ENCODE measurements at regions not wholly inside any gene's neighbourhood (a gene's known extent, or its start where the extent isn't known, plus 50 kb on each side); places are given as distances from the start of the nearest gene placed in this dataset.
A peak's percentile ranks its signal among the peaks of the same experiment; 100 is the strongest.

DNA sequence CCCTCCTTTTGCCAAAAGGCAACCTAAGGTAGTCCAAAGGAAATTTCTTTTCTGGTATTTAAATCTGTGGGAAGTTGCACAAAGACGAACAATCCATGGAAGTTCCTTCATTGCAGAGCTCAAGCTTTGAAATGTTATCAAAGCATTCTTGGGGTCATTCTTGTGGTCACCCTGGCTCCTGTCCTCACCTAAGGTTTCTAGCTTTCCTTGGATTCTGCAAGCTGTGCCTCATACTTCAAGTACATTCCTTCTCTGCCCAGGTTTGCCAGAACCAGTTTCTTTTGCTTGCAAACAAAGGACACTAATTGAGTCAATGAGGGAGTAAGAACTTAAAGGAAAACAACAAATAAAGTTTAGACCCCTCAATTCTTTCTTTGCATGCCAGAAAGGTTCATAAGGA, 329.8 kb upstream of the PDZRN3 start:
- DNase-seq (ENCODE audit: low read depth) = no peak

DNA sequence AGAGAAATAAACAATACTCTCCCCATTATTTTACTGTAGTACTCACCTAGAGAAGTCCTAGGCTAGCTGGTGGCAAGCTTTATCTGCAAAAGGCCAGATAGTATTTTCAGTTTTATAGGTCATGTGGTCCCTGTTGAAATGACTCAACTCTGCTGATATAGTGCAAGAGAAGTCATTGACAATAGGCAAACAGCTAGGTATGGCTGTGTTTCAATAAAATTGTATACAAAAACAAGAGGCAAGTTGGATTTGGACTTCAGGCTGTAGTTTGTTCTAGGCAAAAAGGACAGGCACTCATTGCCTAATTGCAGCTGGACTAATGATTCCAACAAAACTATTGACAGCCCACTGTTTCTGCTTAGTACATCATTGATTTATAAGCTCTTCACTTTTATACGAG, 328.0 kb upstream of the PDZRN3 start:
- no peak for DNase-seq (ENCODE audit: low read depth)

DNA sequence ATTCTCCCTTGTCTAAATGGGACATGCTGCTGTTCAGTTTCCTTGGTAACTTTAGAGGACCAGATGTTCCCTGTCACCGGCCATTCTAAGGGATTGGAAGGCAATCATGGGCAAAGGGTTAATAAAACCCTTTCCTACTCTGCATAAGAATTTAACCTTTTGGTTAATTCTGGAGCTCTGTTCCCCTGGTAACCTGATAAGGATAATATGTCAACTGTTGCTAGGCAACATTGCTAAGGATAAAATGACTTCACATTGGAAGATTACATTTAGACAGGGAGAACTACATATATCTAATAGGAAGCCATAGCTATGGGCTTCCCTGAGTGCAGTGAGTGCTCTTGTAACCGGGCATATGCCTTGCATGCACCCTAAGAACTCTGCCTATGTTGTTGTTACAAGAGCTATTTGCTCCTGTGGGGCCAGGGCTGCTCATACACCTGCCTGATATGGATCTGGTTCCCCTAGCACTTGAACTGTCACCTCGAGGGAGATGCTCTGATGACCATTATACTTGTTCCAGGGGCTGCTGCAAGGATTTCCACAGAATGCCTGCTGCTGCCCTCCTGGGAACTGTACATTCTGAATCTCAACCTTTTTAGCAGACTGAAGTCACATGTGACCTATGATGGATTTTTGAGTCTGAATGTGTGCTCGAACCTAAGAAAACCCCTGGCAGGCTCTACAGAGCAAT, 326.3 kb upstream of the PDZRN3 start:
- no peak for DNase-seq (ENCODE audit: low read depth)

DNA sequence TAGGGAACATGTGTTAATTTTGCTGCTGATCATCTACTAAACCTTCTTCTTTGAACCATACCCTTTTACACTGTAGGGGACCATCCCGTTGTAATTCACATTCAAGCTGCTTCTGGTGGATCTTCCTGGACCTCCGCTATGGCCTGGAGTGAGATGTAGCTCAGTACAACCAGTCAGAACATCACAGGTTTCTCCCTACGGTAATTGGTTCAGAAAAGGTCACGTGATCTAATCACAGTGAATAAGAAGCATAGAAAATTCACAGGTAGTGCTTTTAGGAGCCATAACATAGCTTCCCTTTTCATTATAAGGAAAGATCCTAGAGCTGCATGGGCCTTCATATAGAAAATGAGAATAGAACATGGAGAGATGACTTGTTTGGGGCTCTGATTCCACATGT, 320.8 kb upstream of the PDZRN3 start:
- no peak for DNase-seq (ENCODE audit: low read depth)

DNA sequence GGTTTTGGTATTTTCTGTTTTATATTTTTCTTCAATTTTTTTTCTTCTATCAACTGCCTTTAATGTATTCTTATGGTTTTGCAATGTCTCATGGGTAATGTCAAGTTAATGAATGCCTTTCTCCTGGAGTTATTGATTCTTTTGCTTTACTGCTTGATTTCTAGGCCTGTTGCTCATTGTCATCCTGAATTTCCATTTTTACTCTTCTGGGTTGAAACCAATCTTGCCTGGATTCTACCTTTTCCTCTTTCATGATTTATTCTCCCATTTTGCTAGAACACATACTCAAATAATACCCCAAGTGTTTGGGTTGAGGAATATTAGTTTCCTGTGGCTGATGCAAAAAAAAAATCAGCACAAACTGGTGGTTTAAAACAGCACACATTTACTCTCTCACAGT, 315.2 kb upstream of the PDZRN3 start:
- DNase-seq (ENCODE audit: low read depth) = no peak

DNA sequence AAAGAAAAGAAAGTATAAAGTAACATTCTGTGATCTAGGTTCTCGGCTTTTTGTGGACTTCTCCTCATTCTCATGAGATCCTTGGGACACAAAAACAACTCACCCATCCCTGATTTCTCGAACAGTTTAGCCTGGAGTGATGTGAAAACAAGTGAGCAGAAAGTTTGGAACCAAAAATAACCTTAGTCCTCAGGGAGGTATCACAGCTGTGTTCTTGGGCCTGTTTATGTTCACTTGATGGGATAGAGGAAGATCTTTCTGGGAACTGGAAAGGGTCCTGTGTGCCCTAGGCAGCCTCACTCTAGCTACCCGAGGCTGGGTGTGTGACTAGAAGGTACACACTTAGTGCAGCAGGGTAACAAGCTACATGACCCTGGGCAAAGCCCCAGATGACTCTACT, 308.8 kb upstream of the PDZRN3 start:
- no peak for DNase-seq (ENCODE audit: low read depth)

DNA sequence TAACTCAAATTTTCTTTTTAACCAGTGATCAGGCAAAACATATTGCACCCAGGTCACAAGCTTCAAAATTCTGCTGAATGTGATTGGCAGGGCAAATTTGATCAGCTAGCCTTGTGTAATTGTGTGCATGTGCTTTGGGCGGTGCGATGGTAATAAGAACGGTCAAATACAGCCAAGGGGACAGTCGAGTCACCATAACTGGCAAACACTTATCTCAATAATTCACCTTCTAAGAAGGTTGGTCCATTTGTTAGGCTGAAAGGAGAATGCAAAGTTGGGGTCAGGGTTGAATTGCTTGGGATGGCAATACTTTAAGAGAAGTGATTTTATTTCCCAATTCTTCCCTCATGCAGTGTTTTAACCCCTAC, 302.4 kb upstream of the PDZRN3 start:
- no peak for DNase-seq (ENCODE audit: low read depth)

DNA sequence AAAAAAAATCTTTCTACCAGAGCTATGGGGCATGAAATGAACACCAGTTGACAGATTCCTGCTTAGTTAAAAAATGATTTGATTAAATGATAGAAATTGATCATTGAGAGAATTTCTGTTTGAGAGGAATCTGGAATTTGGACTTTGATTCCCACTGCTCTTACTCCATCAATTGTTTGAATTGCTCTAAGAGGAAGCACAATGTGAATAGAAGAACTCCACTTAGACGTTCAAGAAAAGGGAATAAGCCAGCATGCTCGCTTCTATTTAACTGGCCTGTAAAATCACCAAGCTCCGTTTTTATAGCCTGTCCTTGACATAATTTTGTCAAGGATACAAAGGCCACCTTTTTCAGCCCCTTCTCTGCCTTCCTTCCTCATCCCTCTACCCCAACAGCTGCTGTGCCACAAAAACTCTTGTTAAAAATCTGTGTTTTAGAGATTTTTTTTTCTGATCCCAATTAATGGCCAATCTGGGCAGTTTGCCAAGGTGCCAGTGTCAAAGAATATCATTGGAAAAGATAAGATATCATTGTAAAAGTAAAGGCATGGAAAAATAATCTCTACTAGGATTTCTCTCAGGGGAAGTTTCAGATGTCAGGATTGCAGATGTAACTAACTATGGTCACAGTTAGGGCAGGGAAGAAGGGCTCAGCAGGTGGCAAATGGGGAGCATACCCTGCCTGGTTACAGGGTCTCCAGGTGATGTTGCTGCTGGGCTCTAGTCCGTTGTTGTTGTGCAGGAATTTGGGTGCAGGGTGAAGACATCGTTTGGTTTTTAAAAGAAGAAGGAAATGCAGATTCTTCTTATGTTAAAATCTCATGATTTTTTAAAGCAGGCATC, 301.8 kb upstream of the PDZRN3 start:
- DNase-seq (ENCODE audit: low read depth) = no peak

DNA sequence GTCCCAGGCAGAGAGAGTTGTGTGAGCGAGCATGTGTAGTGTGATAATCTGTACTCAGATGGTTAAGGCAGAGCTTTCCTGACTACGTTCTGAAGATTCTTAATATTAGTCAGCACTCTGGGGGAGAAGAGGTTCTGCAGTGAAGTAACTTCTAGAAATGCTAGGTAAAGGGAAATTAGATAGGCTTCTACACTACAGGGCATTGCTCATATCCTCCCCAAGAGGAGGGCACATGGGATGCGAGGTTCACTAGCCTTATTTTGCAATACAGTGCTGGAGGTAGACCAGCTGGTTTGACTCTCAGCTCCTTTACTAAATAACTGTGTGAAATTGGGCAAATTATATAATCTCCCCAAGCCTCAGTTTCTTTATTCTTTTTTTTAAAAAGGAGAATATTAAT, 300.3 kb upstream of the PDZRN3 start:
- no peak for DNase-seq (ENCODE audit: low read depth)

DNA sequence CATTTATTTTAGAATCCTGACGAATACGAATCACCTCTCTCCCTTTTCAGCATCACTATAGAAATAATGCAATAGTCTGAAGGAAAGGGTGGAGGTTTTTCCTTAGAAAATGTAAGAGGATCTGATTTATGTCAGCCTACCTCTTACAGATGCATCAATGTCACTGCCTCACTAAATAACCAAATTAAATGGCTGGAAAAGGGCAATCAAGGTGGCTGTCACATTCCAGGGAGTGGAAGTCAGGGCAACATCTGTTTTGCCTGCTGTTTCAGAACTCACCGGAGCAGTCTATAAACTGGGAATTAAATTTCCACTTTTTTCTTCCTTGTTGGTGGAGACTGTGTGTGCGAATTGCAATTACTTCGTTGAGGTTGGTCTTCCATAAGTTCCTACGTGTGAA, 299.3 kb upstream of the PDZRN3 start:
- no peak for DNase-seq (ENCODE audit: low read depth)

DNA sequence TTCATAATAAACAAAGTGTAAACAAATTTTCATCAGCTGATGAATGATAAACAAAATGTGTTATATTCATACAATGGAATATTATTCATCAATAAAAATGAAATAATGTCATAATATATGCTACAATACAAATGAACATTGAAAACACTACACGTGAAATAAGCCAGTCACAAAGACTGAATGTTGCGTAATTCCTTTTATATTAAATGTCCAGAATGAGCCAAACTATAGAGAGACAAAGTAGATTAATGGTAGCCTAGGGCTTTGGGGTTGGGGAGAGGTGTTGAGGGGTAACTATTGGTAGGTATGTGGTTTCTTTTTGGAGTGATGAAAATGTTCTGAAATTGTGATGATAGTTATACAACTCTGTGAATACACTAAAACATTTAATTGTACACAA, 292.9 kb upstream of the PDZRN3 start:
- DNase-seq (ENCODE audit: low read depth) = no peak

DNA sequence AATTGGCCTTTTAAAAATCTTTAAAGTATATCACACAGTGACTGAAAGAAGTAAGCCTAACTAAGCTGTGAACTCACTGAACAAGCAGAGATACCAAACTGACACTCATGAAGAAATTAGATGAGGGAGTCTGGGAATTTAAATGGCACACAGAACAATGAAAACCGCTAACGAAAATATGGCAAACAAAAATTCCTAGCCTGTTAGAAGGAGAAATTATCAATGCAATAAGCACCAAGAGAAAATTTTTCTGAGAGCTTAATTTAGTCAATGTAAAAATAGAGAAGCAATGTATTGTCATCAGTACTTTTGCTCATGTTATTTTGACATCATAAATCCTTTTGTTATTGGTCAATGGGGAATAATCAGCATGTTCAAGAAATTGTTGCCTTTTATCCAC, 291.1 kb upstream of the PDZRN3 start:
- DNase-seq (ENCODE audit: low read depth) = no peak

DNA sequence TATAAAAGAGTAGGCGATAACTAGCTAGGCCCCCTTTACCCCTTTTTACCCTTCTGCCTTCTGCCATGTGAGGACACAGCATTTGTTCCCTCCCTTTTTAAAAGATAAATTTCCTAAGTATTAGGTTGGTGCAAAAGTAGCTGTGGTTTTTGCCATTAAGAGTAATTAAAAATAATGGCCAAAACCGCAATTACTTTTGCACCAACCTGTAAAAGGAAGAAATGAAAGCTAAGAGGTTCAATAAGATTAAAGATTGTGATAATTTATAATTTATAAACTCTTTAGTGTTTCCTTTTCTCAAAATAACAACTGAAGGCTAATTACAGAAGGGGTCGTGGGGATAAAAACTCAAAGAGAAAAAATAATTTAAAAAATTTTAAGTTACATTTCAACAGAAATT, 283.5 kb upstream of the PDZRN3 start:
- DNase-seq (ENCODE audit: low read depth) = no peak

DNA sequence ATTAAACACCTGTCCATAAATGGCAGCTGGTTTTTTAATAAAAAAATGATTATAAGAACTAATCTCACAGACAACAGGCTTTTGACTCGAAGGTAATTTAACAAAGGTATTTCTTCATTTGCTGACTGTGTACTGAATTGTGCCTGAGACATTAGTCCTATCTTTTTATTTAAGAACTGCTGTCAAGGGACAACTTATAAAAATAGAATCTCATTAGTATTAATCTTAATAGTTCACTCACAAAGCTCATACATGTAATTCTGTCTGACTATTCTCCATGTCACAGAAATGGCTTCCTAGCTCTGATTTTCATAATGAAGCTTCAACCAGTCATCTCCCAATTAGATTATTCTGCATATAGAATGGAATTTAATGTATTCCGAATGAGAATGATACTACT, 276.9 kb upstream of the PDZRN3 start:
- no peak for DNase-seq (ENCODE audit: low read depth)

DNA sequence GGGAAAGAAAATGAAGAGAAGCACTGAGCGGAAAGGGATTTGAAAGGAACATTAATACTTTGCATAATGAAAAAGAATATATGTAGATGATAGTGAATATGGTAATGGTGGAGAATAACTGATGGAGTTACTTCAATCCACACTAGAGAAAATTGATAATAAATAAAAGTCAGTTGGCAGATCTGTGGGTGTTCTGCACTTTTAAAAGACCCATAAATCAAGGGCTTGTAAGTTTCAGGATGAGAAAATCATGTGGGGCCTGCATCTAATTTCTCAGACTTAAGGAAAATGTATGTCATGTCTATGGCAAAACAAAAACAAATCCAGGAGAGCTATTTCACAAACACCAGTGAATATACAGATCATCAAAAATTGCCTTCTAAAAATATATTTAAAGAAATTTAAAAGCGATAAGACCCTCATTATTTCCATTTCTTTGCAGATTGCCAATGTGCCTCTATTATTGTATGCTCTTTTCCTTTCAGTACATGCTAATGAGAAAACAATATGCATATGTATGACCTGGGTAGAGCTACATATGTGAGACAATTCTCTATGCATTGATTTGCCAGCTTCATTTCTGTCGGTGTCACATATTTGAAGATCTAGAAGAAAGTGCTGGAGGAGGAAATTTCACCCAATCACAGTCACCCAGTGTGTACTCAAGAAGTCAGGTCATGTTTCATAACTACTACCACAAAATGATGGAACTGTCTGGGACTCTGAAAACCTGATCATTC, 269.9 kb upstream of the PDZRN3 start:
- no peak for DNase-seq (ENCODE audit: low read depth)

DNA sequence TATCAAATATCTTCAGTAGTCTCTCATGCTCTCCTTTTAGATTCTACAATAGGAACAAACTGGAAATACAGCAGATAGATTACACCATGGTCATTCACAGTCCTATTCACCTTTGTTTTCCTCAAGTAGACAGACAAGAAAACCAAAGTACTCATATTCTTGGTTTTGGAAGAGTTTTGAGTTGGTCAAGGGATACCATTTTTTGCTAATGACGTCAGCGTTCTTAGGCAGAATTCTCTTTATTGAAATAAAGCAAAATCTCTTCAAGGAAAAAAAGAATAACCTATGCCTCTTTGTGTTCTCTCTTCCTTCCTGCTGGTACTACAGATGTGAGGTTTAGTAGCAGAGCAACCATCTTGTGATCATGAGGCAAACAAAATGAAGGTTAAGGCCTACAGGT, 268.3 kb upstream of the PDZRN3 start:
- no peak for DNase-seq (ENCODE audit: low read depth)

DNA sequence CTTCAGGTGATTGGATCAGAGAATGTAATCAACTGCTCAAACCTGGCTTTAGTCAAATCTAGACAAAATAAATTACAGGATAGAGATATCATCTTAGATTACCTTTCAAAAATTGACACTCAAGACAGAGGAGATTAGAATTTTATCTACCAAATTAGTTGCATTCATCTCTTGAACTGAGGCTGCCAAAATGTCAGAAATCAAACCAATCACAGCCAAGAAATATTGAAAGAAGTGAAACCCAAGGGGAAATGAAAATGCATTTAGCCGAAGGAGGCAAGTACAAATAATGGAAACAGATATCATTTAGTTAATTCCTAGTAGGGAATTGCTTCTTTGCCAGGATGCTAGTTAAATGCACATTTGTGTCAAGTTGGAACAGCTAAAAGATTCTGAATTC, 261.1 kb upstream of the PDZRN3 start:
- DNase-seq (ENCODE audit: low read depth) = no peak

DNA sequence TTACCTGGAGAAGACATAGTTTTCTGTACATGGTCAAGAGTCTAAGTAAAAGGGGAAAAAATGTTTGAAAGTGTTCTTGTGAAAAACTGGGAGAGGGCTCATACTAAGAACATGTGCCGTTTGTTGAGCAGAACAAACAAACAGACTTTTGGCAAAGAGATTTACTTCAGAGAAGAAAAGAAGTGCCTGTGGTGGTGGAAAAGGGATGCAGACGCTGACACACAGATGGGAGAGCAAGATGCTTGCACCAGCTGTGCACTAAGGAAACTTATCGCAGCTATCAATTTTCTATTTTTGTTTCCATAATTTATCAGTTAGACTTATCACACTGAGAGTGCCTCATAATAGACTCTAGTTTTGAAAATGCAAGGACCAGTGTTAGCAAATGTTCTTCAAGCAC, 259.6 kb upstream of the PDZRN3 start:
- no peak for DNase-seq (ENCODE audit: low read depth)

DNA sequence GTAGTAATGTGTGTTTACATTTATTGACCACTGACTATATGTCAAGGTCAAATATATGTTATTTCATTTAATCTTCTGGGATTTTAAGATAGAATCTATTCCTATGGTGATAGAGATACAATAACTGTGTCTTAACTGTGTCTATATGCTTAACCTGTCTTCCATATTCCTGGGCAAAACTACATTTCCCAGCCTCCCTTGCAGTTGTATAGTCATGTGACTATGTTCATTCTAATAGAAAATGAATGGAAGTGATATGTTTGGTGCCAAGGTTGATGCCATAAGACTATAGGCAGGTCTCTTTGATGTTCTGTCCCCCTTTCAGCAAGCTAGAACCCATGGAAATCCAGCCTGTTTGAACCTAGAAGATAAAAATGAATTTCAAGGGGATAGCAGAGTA, 258.8 kb upstream of the PDZRN3 start:
- no peak for DNase-seq (ENCODE audit: low read depth)

DNA sequence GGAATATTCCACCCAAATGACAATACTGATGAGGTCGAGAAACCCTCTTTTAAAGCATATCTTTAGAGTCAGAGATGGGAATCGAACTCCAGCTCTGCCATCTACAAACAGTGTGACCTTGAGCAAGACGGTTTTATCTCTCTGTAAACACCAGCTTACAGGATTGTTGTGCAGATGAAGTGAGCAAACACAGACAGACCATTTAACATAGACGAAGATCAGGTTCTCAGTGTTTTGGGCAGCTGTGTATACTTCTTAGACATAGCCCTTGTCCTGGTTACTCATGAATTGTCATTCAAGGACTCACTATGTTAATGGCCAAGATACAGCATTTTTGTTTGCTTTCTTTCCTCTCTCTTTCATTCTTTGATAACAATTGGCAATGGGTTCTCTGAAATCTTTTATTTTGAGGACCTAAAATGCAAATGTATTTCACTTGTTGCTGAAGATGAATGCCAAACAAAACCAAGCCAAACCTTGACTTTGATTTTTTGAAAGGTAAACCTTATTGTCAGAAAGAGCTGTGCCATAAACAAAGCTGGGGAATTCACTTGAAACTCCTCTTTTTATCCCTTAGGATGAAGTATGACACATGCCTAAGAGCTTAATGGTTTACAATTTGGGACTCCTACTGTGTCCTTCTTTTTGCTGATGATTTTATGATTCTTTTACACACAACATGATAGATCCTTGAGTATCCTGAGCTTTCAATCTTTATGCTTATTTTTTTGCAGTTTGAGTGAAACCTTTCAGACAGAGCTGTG, 250.0 kb upstream of the PDZRN3 start:
- DNase-seq (ENCODE audit: low read depth) = no peak

DNA sequence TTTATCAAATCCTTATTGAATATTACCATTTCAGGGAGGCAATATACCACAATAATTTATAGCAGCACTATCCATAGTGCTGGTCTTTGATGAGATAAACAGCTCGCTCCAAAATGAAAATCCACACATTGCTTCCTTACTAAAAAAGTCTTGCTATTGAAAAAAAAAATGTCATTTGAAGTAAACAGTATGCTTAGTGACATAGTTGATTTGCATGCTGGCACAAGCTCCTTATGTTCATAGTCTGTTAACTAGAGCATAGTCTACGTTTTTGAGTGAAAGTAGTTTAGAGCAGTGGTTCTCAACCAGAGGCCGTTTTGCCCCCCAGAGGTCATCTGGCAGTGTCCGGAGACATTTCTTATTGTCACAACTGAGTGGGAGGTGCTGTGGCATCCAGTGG, 249.4 kb upstream of the PDZRN3 start:
- DNase-seq (ENCODE audit: low read depth) = no peak

DNA sequence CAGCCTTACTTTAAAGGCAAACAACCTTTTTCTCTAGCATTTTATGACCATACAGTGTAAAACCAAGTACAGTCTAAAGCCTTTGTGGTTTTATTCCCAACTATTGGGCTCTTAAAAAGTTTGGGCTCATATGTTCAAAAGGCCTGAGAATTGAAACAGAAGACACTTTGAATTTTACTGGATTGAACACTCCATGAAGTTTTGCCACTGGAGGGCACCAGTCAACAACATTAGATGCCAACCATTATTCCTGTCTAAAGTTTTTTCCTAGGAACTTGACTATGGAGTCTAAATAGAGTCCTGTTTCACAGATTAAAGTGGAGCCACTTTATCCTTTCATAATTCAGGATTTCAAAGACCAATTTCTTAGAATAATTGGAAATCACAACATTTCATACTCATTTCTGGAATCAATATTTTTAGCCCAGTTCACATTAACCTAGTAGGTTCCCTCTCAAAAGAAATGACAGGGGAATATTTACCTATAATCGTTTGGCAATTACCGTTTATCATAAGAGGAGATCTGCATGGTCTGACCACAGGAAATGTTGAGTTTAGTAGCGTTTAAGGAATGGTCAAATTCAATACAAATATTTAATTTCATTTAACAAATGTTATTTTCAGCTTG, 244.1 kb upstream of the PDZRN3 start:
- DNase-seq (ENCODE audit: low read depth) = peak; percentile 3

Measured in GM04503 (cell line).